ENCODE measurements at regions not wholly inside any gene's neighbourhood (a gene's known extent, or its start where the extent isn't known, plus 50 kb on each side); places are given as distances from the start of the nearest gene placed in this dataset.

DNA sequence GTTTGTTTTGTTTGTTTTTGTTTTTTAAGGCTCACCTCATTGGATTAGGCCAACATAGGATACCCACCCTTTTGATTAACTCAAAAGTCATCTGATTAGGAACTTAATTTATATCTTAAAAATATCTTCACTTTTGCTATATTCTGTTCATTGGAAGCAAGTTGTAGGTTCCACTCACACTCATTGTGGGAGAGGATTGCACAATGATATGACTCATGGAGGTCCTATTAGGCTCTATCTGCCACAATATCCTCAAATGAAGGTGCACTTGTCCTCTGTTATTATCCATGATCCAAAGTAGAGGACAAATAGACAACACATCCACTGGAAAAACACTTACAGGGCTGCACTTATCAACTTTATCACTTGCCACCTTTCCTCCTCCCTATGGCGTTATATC is 60.5 kb upstream of the ADAMTS3 start:
- H3K27me3 ChIP-seq (ENCODE audit: insufficient read depth, low read depth), result no peaks in the 10 kb centered on the region
- H3F3A ChIP-seq (ENCODE audit: insufficient read depth, low read depth), result no peaks in the 10 kb centered on the region
- H3K4me2 ChIP-seq, result no peak overlapping the region
- H3K4me3 ChIP-seq, result no peak overlapping the region
- no peaks in the 10 kb centered on the region for H3K36me3 ChIP-seq (ENCODE audit: low read depth)
- no peaks in the 10 kb centered on the region for H3K79me2 ChIP-seq (ENCODE audit: low read depth)
- no peaks in the 10 kb centered on the region for H3K9me3 ChIP-seq (ENCODE audit: insufficient read depth, low read depth)
- H3K4me1 ChIP-seq (replicated peaks; ENCODE audit: insufficient read depth), result no peaks in the 10 kb centered on the region
- ChIA-PET POLR2A (ENCODE audit: unreplicated experiment) (no interaction called here), CTCF (no interaction called here)
- no peaks in the 10 kb centered on the region for H4K20me1 ChIP-seq (ENCODE audit: insufficient read depth)
- no peak overlapping the region for H3K27ac ChIP-seq
- H2AFZ ChIP-seq, result no peak overlapping the region
- H3K9me2 ChIP-seq (ENCODE audit: insufficient read depth), result no peaks in the 10 kb centered on the region
- DNase-seq, result no peak
- TF ChIP-seq EZH2 (IDR thresholded peaks at IDR 0.05; ENCODE audit: low read depth) (no peak), CTCF (conservative IDR thresholded peaks at IDR 0.05) (no peak)
- intact Hi-C loops (cut with micrococcal nuclease; ENCODE audit: unreplicated experiment), result no loop called here
- BruUV-seq (replicated peaks), result no TSS peak

- TF ChIP-seq CTCF (conservative IDR thresholded peaks at IDR 0.05), result no peak
- no peak for TF ChIP-seq EZH2 (IDR thresholded peaks at IDR 0.05; ENCODE audit: low read depth)
- no peaks in the 10 kb centered on the region for H3F3A ChIP-seq (ENCODE audit: insufficient read depth, low read depth)
- no peaks in the 10 kb centered on the region for H3K27me3 ChIP-seq (ENCODE audit: insufficient read depth, low read depth)
- H3K27ac ChIP-seq, result no peak overlapping the region
- no peaks in the 10 kb centered on the region for H3K79me2 ChIP-seq (ENCODE audit: low read depth)
- no peaks in the 10 kb centered on the region for H4K20me1 ChIP-seq (ENCODE audit: insufficient read depth)
- no TSS peak for BruUV-seq (replicated peaks)
- no peaks in the 10 kb centered on the region for H3K36me3 ChIP-seq (ENCODE audit: low read depth)
- no peaks in the 10 kb centered on the region for H3K9me3 ChIP-seq (ENCODE audit: insufficient read depth, low read depth)
- no peak for DNase-seq
- intact Hi-C loops (cut with micrococcal nuclease; ENCODE audit: unreplicated experiment), result no loop called here
- ChIA-PET CTCF (no interaction called here), POLR2A (ENCODE audit: unreplicated experiment) (no interaction called here)
- H3K4me2 ChIP-seq, result no peak overlapping the region
- no peaks in the 10 kb centered on the region for H3K4me1 ChIP-seq (replicated peaks; ENCODE audit: insufficient read depth)
- H3K4me3 ChIP-seq, result no peak overlapping the region
- no peak overlapping the region for H2AFZ ChIP-seq
- H3K9me2 ChIP-seq (ENCODE audit: insufficient read depth), result no peaks in the 10 kb centered on the region
These were observed 58.7 kb upstream of the ADAMTS3 start for GRCh38 chr4:72627723-72628122.
